ENCODE measurements at regions not wholly inside any gene's neighbourhood (a gene's known extent, or its start where the extent isn't known, plus 50 kb on each side); places are given as distances from the start of the nearest gene placed in this dataset.

DNA sequence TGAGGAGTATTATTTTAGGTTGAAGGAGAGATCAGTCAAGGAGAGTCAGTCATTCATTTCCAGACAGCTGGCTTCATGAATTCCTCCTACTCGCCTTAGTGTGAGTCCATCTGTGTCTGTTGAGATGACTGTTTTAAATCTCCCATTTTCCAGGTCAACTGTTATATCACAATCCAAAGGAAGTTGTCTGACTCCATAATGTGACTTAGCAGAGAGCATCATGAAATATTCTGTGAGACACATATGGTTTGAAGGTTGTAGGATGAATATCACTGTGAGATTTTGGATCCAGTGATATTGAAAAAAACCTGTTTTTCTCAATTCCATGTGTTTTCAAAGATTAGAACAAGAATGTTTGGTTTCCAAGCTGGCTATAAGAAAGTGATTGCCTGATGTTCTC lies 530.2 kb upstream of the MAN1A1 start:
- TF ChIP-seq POLR2AphosphoS5 (IDR thresholded peaks at IDR 0.05; ENCODE audit: low read depth, low read length) (no peak), RNF2 (IDR thresholded peaks at IDR 0.05; ENCODE audit: borderline replicate concordance, low read depth, low read length, missing control alignments, poor library complexity, severe bottlenecking) (no peak)
- TF ChIP-seq, protein P1, sequence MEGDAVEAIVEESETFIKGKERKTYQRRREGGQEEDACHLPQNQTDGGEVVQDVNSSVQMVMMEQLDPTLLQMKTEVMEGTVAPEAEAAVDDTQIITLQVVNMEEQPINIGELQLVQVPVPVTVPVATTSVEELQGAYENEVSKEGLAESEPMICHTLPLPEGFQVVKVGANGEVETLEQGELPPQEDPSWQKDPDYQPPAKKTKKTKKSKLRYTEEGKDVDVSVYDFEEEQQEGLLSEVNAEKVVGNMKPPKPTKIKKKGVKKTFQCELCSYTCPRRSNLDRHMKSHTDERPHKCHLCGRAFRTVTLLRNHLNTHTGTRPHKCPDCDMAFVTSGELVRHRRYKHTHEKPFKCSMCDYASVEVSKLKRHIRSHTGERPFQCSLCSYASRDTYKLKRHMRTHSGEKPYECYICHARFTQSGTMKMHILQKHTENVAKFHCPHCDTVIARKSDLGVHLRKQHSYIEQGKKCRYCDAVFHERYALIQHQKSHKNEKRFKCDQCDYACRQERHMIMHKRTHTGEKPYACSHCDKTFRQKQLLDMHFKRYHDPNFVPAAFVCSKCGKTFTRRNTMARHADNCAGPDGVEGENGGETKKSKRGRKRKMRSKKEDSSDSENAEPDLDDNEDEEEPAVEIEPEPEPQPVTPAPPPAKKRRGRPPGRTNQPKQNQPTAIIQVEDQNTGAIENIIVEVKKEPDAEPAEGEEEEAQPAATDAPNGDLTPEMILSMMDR (IDR thresholded peaks at IDR 0.05; ENCODE audit: control extremely low read depth in 1 of 3, insufficient read depth in 1 of 3, low read depth in 1 of 3, low read length in 3 of 3): no peak
